NCI-H1048 (cell line): ENCODE measurements at regions not wholly inside any gene's neighbourhood (a gene's known extent, or its start where the extent isn't known, plus 50 kb on each side); places are given as distances from the start of the nearest gene placed in this dataset.

Source experiments
- DNase-seq: peaks from one replicate; lab custom pipeline; 2025; lab: John Stamatoyannopoulos, UW

DNA sequence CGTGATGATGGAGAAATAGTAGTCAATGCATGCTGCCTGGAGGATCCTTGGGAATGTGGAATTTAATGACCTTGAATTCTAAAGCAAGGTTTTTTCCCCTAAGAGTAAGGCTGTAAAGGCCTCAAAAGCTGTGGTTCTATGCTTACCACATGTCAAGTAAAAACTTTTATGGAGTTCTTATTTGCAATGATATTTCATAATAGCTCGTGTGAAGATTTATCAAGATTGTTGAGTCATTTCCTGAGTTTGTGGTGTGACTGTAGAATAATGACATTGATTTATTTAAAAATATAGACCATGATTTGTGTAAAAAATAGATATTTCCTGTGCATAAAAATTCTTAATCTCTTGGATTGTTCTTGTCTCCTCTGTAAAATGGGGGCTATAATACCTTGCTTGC is 67.5 kb upstream of the SORCS1 start:
- no peak for DNase-seq

DNA sequence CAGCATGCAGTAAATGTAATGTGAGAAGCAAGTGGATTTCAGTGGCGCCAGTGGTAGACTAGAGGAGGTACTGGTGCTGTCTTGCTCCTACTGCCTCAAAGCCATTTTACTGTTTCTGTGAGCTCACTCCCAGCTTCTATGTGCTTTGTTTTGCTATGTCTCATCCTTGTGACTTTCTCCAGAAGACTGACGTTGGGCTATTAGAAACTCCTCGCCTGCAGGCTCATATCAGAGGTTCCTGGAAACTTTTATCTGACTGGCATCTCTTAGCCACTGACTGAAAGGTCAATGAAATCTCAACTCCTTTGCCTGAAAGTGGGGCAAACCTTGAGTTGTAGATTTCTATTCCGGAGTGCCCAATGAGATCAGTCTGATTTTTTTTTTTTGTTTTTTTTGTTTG is 66.4 kb upstream of the SORCS1 start:
- DNase-seq: no peak

DNA sequence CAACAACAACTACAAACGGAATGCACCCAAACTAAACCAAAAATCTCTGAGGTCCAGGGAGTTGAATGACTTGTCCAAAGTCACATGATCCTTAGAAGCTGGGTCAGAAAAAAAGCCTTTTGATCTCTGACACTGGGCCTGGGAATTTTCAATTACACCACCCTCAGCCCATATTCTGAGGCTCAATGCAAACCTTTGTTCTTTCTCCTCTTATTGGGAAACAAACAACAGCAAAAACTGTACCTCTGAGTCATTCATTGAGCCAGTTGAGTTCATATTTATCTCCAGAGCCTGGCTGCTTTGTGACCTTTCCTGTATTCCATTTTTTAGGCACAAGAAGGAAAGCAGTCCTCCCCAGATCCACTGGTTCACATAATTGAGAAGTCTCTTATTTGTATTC is 51.2 kb upstream of the SORCS1 start:
- DNase-seq: no peak
